ENCODE measurements at regions not wholly inside any gene's neighbourhood (a gene's known extent, or its start where the extent isn't known, plus 50 kb on each side); places are given as distances from the start of the nearest gene placed in this dataset.
"Not testable (repeated sequence)": the region's sequence is repeated elsewhere in the genome, so short reads cannot be mapped to it uniquely, and the experiment has no call there.

- Mint-ChIP-seq H3K9me3 (peaks cover 29% of the 10 kb centered on the region), H3K4me1 (ENCODE audit: low read depth) (no peaks in the 10 kb centered on the region), H3K27ac (no peak overlapping the region), H3K27me3 (no peaks in the 10 kb centered on the region), H3K36me3 (ENCODE audit: low read depth) (no peaks in the 10 kb centered on the region), H3K4me3 (no peak overlapping the region)
- intact Hi-C loops (cut with micrococcal nuclease), result no loop called here
These were observed 211.0 kb upstream of the AKR1E2 start for GRCh38 chr10:4615042-4615441.

- H3K4me3 Mint-ChIP-seq, result no peak overlapping the region
- no peaks in the 10 kb centered on the region for H3K4me1 Mint-ChIP-seq (ENCODE audit: low read depth)
- intact Hi-C loops (cut with micrococcal nuclease), result no loop called here
- peaks cover 4% of the 10 kb centered on the region for H3K9me3 Mint-ChIP-seq
- no peak overlapping the region for H3K27ac Mint-ChIP-seq
- H3K36me3 Mint-ChIP-seq (ENCODE audit: low read depth), result no peaks in the 10 kb centered on the region
- H3K27me3 Mint-ChIP-seq, result peaks cover 2% of the 10 kb centered on the region
These were observed 216.8 kb upstream of the AKR1E2 start for GRCh38 chr10:4609251-4609650.

- Mint-ChIP-seq H3K4me1 (ENCODE audit: low read depth) (no peaks in the 10 kb centered on the region), H3K27ac (no peak overlapping the region), H3K4me3 (no peak overlapping the region), H3K36me3 (ENCODE audit: low read depth) (no peaks in the 10 kb centered on the region), H3K27me3 (peaks cover 2% of the 10 kb centered on the region), H3K9me3 (peaks cover 17% of the 10 kb centered on the region)
- intact Hi-C loops (cut with micrococcal nuclease), result no loop called here
These were observed 218.3 kb upstream of the AKR1E2 start for GRCh38 chr10:4607681-4608080.

- intact Hi-C loops (cut with micrococcal nuclease), result no loop called here
- Mint-ChIP-seq H3K27ac (no peak overlapping the region), H3K4me1 (ENCODE audit: low read depth) (no peaks in the 10 kb centered on the region), H3K36me3 (ENCODE audit: low read depth) (no peaks in the 10 kb centered on the region), H3K4me3 (no peak overlapping the region), H3K9me3 (peaks cover 19% of the 10 kb centered on the region), H3K27me3 (peaks cover 2% of the 10 kb centered on the region)
These were observed 219.0 kb upstream of the AKR1E2 start for GRCh38 chr10:4606856-4607636.

- Mint-ChIP-seq H3K4me1 (ENCODE audit: low read depth) (no peaks in the 10 kb centered on the region), H3K4me3 (no peak overlapping the region), H3K27ac (no peak overlapping the region), H3K36me3 (ENCODE audit: low read depth) (no peaks in the 10 kb centered on the region), H3K9me3 (peaks cover 28% of the 10 kb centered on the region), H3K27me3 (peaks cover 2% of the 10 kb centered on the region)
- intact Hi-C loops (cut with micrococcal nuclease), result no loop called here
These were observed 223.1 kb upstream of the AKR1E2 start for GRCh38 chr10:4602764-4603491.

GRCh38 chr10:4599471-4599870 is 226.5 kb upstream of the AKR1E2 start:
- intact Hi-C loops (cut with micrococcal nuclease), result no loop called here
- Mint-ChIP-seq H3K36me3 (ENCODE audit: low read depth) (no peaks in the 10 kb centered on the region), H3K4me3 (no peak overlapping the region), H3K9me3 (peaks cover 28% of the 10 kb centered on the region), H3K4me1 (ENCODE audit: low read depth) (peaks cover 5% of the 10 kb centered on the region), H3K27ac (no peak overlapping the region), H3K27me3 (no peaks in the 10 kb centered on the region)

- H3K4me3 Mint-ChIP-seq; H3K27ac Mint-ChIP-seq; H3K36me3 Mint-ChIP-seq (ENCODE audit: low read depth); H3K27me3 Mint-ChIP-seq; intact Hi-C loops (cut with micrococcal nuclease); H3K4me1 Mint-ChIP-seq (ENCODE audit: low read depth): not testable (repeated sequence)
- peaks cover 13% of the 10 kb centered on the region for H3K9me3 Mint-ChIP-seq
These were observed 228.1 kb upstream of the AKR1E2 start for GRCh38 chr10:4597898-4598297.

- intact Hi-C loops (cut with micrococcal nuclease), result no loop called here
- Mint-ChIP-seq H3K4me3 (no peak overlapping the region), H3K27me3 (no peaks in the 10 kb centered on the region), H3K4me1 (ENCODE audit: low read depth) (peaks cover 5% of the 10 kb centered on the region), H3K9me3 (peaks cover 8% of the 10 kb centered on the region), H3K36me3 (ENCODE audit: low read depth) (no peaks in the 10 kb centered on the region), H3K27ac (no peak overlapping the region)
These were observed 229.1 kb upstream of the AKR1E2 start for GRCh38 chr10:4596951-4597350.

GRCh38 chr10:4595719-4596319 is 230.2 kb upstream of the AKR1E2 start:
- H3K27me3 Mint-ChIP-seq, result no peaks in the 10 kb centered on the region
- no peak overlapping the region for H3K4me3 Mint-ChIP-seq
- peaks cover 5% of the 10 kb centered on the region for H3K4me1 Mint-ChIP-seq (ENCODE audit: low read depth)
- intact Hi-C loops (cut with micrococcal nuclease), result no loop called here
- no peaks in the 10 kb centered on the region for H3K36me3 Mint-ChIP-seq (ENCODE audit: low read depth)
- H3K27ac Mint-ChIP-seq, result no peak overlapping the region
- no peaks in the 10 kb centered on the region for H3K9me3 Mint-ChIP-seq

- H3K27me3 Mint-ChIP-seq, result no peaks in the 10 kb centered on the region
- intact Hi-C loops (cut with micrococcal nuclease), result no loop called here
- H3K4me3 Mint-ChIP-seq, result no peak overlapping the region
- no peaks in the 10 kb centered on the region for H3K36me3 Mint-ChIP-seq (ENCODE audit: low read depth)
- H3K4me1 Mint-ChIP-seq (ENCODE audit: low read depth), result no peaks in the 10 kb centered on the region
- H3K27ac Mint-ChIP-seq, result no peak overlapping the region
- no peaks in the 10 kb centered on the region for H3K9me3 Mint-ChIP-seq
These were observed 235.2 kb upstream of the AKR1E2 start for GRCh38 chr10:4590807-4591206.

- H3K36me3 Mint-ChIP-seq (ENCODE audit: low read depth), result no peaks in the 10 kb centered on the region
- peaks cover 1% of the 10 kb centered on the region for H3K9me3 Mint-ChIP-seq
- H3K27ac Mint-ChIP-seq, result no peak overlapping the region
- no peak overlapping the region for H3K4me3 Mint-ChIP-seq
- no peaks in the 10 kb centered on the region for H3K27me3 Mint-ChIP-seq
- H3K4me1 Mint-ChIP-seq (ENCODE audit: low read depth), result no peaks in the 10 kb centered on the region
- intact Hi-C loops (cut with micrococcal nuclease), result no loop called here
These were observed 237.2 kb upstream of the AKR1E2 start for GRCh38 chr10:4588824-4589223.

- Mint-ChIP-seq H3K9me3 (peaks cover 9% of the 10 kb centered on the region), H3K4me1 (ENCODE audit: low read depth) (no peaks in the 10 kb centered on the region), H3K27ac (no peak overlapping the region), H3K27me3 (peaks cover 2% of the 10 kb centered on the region), H3K4me3 (no peak overlapping the region), H3K36me3 (ENCODE audit: low read depth) (no peaks in the 10 kb centered on the region)
- intact Hi-C loops (cut with micrococcal nuclease), result no loop called here
These were observed 238.5 kb upstream of the AKR1E2 start for GRCh38 chr10:4587466-4587865.

GRCh38 chr10:4586776-4587175 is 239.2 kb upstream of the AKR1E2 start:
- Mint-ChIP-seq H3K4me1 (ENCODE audit: low read depth) (no peaks in the 10 kb centered on the region), H3K27me3 (peaks cover 2% of the 10 kb centered on the region), H3K9me3 (peaks cover 9% of the 10 kb centered on the region), H3K4me3 (no peak overlapping the region), H3K27ac (no peak overlapping the region), H3K36me3 (ENCODE audit: low read depth) (no peaks in the 10 kb centered on the region)
- intact Hi-C loops (cut with micrococcal nuclease), result no loop called here

- H3K36me3 Mint-ChIP-seq (ENCODE audit: low read depth), result no peaks in the 10 kb centered on the region
- peaks cover 9% of the 10 kb centered on the region for H3K9me3 Mint-ChIP-seq
- H3K27ac Mint-ChIP-seq, result no peak overlapping the region
- H3K4me1 Mint-ChIP-seq (ENCODE audit: low read depth), result no peaks in the 10 kb centered on the region
- H3K4me3 Mint-ChIP-seq, result no peak overlapping the region
- intact Hi-C loops (cut with micrococcal nuclease), result no loop called here
- peaks cover 2% of the 10 kb centered on the region for H3K27me3 Mint-ChIP-seq
These were observed 244.1 kb upstream of the AKR1E2 start for GRCh38 chr10:4581929-4582328.
